ENCODE measurements at regions not wholly inside any gene's neighbourhood (a gene's known extent, or its start where the extent isn't known, plus 50 kb on each side); places are given as distances from the start of the nearest gene placed in this dataset.

- in situ Hi-C loops (cut with MboI; ENCODE audit: low pct_unique_long_range_greater_than_20kb, low sequenced_read_pairs), result no loop called here
- no peak for DNase-seq
These were observed 156.3 kb upstream of the NT5C1B start for GRCh38 chr2:18745431-18746272.

- in situ Hi-C loops (cut with MboI; ENCODE audit: low pct_unique_long_range_greater_than_20kb, low sequenced_read_pairs), result no loop called here
These were observed 152.7 kb upstream of the NT5C1B start for GRCh38 chr2:18741895-18742732.

GRCh38 chr2:18741191-18741590, 151.8 kb upstream of the NT5C1B start:
- in situ Hi-C loops (cut with MboI; ENCODE audit: low pct_unique_long_range_greater_than_20kb, low sequenced_read_pairs), result no loop called here
- no peak for DNase-seq

More at GRCh38 chr2:18741895-18742732, 152.7 kb upstream of the NT5C1B start:
- no peak for DNase-seq

GRCh38 chr2:18740474-18740881, 151.1 kb upstream of the NT5C1B start:
- in situ Hi-C loops (cut with MboI; ENCODE audit: low pct_unique_long_range_greater_than_20kb, low sequenced_read_pairs), result no loop called here
- DNase-seq, result no peak

GRCh38 chr2:18731666-18732065, 142.3 kb upstream of the NT5C1B start:
- DNase-seq, result no peak
- in situ Hi-C loops (cut with MboI; ENCODE audit: low pct_unique_long_range_greater_than_20kb, low sequenced_read_pairs), result no loop called here

- in situ Hi-C loops (cut with MboI; ENCODE audit: low pct_unique_long_range_greater_than_20kb, low sequenced_read_pairs), result no loop called here
- no peak for DNase-seq
These were observed 135.2 kb upstream of the NT5C1B start for GRCh38 chr2:18724371-18725145.

GRCh38 chr2:18723219-18723618, 133.8 kb upstream of the NT5C1B start:
- in situ Hi-C loops (cut with MboI; ENCODE audit: low pct_unique_long_range_greater_than_20kb, low sequenced_read_pairs), result no loop called here
- no peak for DNase-seq

GRCh38 chr2:18722101-18722500, 132.7 kb upstream of the NT5C1B start:
- in situ Hi-C loops (cut with MboI; ENCODE audit: low pct_unique_long_range_greater_than_20kb, low sequenced_read_pairs), result no loop called here
- DNase-seq, result no peak

- DNase-seq, result no peak
- in situ Hi-C loops (cut with MboI; ENCODE audit: low pct_unique_long_range_greater_than_20kb, low sequenced_read_pairs), result no loop called here
These were observed 131.9 kb upstream of the NT5C1B start for GRCh38 chr2:18721038-18721922.

- no peak for DNase-seq
- in situ Hi-C loops (cut with MboI; ENCODE audit: low pct_unique_long_range_greater_than_20kb, low sequenced_read_pairs), result no loop called here
These were observed 130.8 kb upstream of the NT5C1B start for GRCh38 chr2:18719978-18720775.

GRCh38 chr2:18708203-18708715, 118.9 kb upstream of the NT5C1B start:
- in situ Hi-C loops (cut with MboI; ENCODE audit: low pct_unique_long_range_greater_than_20kb, low sequenced_read_pairs), result no loop called here
- DNase-seq, result no peak

- in situ Hi-C loops (cut with MboI; ENCODE audit: low pct_unique_long_range_greater_than_20kb, low sequenced_read_pairs), result no loop called here
These were observed 116.6 kb upstream of the NT5C1B start for GRCh38 chr2:18706001-18706400.

GRCh38 chr2:18704276-18704675, 114.9 kb upstream of the NT5C1B start:
- no peak for DNase-seq
- in situ Hi-C loops (cut with MboI; ENCODE audit: low pct_unique_long_range_greater_than_20kb, low sequenced_read_pairs), result no loop called here

More at GRCh38 chr2:18706001-18706400, 116.6 kb upstream of the NT5C1B start:
- DNase-seq, result no peak

GRCh38 chr2:18703555-18703954, 114.2 kb upstream of the NT5C1B start:
- no peak for DNase-seq
- in situ Hi-C loops (cut with MboI; ENCODE audit: low pct_unique_long_range_greater_than_20kb, low sequenced_read_pairs), result no loop called here

- in situ Hi-C loops (cut with MboI; ENCODE audit: low pct_unique_long_range_greater_than_20kb, low sequenced_read_pairs), result no loop called here
- DNase-seq, result no peak
These were observed 112.6 kb upstream of the NT5C1B start for GRCh38 chr2:18701981-18702380.

- no peak for DNase-seq
- in situ Hi-C loops (cut with MboI; ENCODE audit: low pct_unique_long_range_greater_than_20kb, low sequenced_read_pairs), result no loop called here
These were observed 112.2 kb upstream of the NT5C1B start for GRCh38 chr2:18701546-18701945.

GRCh38 chr2:18690342-18690741, 101.0 kb upstream of the NT5C1B start:
- in situ Hi-C loops (cut with MboI; ENCODE audit: low pct_unique_long_range_greater_than_20kb, low sequenced_read_pairs), result no loop called here
- no peak for DNase-seq

Data from KBM-7 (cell line).